ENCODE measurements at regions not wholly inside any gene's neighbourhood (a gene's known extent, or its start where the extent isn't known, plus 50 kb on each side); places are given as distances from the start of the nearest gene placed in this dataset.
"Not testable (repeated sequence)": the region's sequence is repeated elsewhere in the genome, so short reads cannot be mapped to it uniquely, and the experiment has no call there.

- not testable (repeated sequence) for H3K27ac ChIP-seq (ENCODE audit: low read depth in 2 of 2, low read length in 2 of 2); H3K4me3 ChIP-seq (ENCODE audit: low read length in 2 of 2); H3K4me1 ChIP-seq (ENCODE audit: control insufficient read depth in 2 of 2, insufficient read depth in 2 of 2, low read length in 2 of 2); H3K27me3 ChIP-seq (ENCODE audit: control insufficient read depth in 2 of 2, insufficient read depth in 2 of 2, low read length in 2 of 2); H3K9ac ChIP-seq (ENCODE audit: low read depth in 1 of 2, low read length in 2 of 2); H3K9me3 ChIP-seq (ENCODE audit: control insufficient read depth in 2 of 2, low read length in 2 of 2); H3K36me3 ChIP-seq (ENCODE audit: control insufficient read depth in 2 of 2, insufficient read depth in 2 of 2, low read length in 2 of 2)
These were observed 322.5 kb downstream of the SOX2 start for GRCh38 chr3:182034231-182034630.

GRCh38 chr3:182035324-182035723 is 323.6 kb downstream of the SOX2 start:
- H3K9me3 ChIP-seq (ENCODE audit: control insufficient read depth in 2 of 2, low read length in 2 of 2): no peaks in the 10 kb centered on the region
- no peaks in the 10 kb centered on the region for H3K27me3 ChIP-seq (ENCODE audit: control insufficient read depth in 2 of 2, insufficient read depth in 2 of 2, low read length in 2 of 2)
- H3K36me3 ChIP-seq (ENCODE audit: control insufficient read depth in 2 of 2, insufficient read depth in 2 of 2, low read length in 2 of 2): no peaks in the 10 kb centered on the region
- H3K4me3 ChIP-seq (ENCODE audit: low read length in 2 of 2): no peak overlapping the region
- H3K9ac ChIP-seq (ENCODE audit: low read depth in 1 of 2, low read length in 2 of 2): no peak overlapping the region
- no peaks in the 10 kb centered on the region for H3K4me1 ChIP-seq (ENCODE audit: control insufficient read depth in 2 of 2, insufficient read depth in 2 of 2, low read length in 2 of 2)
- H3K27ac ChIP-seq (ENCODE audit: low read depth in 2 of 2, low read length in 2 of 2): no peak overlapping the region

- Histone ChIP-seq H3K4me3 (ENCODE audit: low read length in 2 of 2) (no peak overlapping the region), H3K4me1 (ENCODE audit: control insufficient read depth in 2 of 2, insufficient read depth in 2 of 2, low read length in 2 of 2) (no peaks in the 10 kb centered on the region), H3K9ac (ENCODE audit: low read depth in 1 of 2, low read length in 2 of 2) (no peak overlapping the region), H3K9me3 (ENCODE audit: control insufficient read depth in 2 of 2, low read length in 2 of 2) (no peaks in the 10 kb centered on the region), H3K36me3 (ENCODE audit: control insufficient read depth in 2 of 2, insufficient read depth in 2 of 2, low read length in 2 of 2) (no peaks in the 10 kb centered on the region), H3K27me3 (ENCODE audit: control insufficient read depth in 2 of 2, insufficient read depth in 2 of 2, low read length in 2 of 2) (no peaks in the 10 kb centered on the region), H3K27ac (ENCODE audit: low read depth in 2 of 2, low read length in 2 of 2) (no peak overlapping the region)
These were observed 324.7 kb downstream of the SOX2 start for GRCh38 chr3:182036382-182036781.

- Histone ChIP-seq H3K9ac (ENCODE audit: low read depth in 1 of 2, low read length in 2 of 2) (no peak overlapping the region), H3K4me1 (ENCODE audit: control insufficient read depth in 2 of 2, insufficient read depth in 2 of 2, low read length in 2 of 2) (no peaks in the 10 kb centered on the region), H3K27ac (ENCODE audit: low read depth in 2 of 2, low read length in 2 of 2) (no peak overlapping the region), H3K27me3 (ENCODE audit: control insufficient read depth in 2 of 2, insufficient read depth in 2 of 2, low read length in 2 of 2) (no peaks in the 10 kb centered on the region), H3K36me3 (ENCODE audit: control insufficient read depth in 2 of 2, insufficient read depth in 2 of 2, low read length in 2 of 2) (no peaks in the 10 kb centered on the region), H3K9me3 (ENCODE audit: control insufficient read depth in 2 of 2, low read length in 2 of 2) (no peaks in the 10 kb centered on the region), H3K4me3 (ENCODE audit: low read length in 2 of 2) (no peak overlapping the region)
These were observed 330.1 kb downstream of the SOX2 start for GRCh38 chr3:182041668-182042291.

- Histone ChIP-seq H3K9ac (ENCODE audit: low read depth in 1 of 2, low read length in 2 of 2) (no peak overlapping the region), H3K27me3 (ENCODE audit: control insufficient read depth in 2 of 2, insufficient read depth in 2 of 2, low read length in 2 of 2) (no peaks in the 10 kb centered on the region), H3K36me3 (ENCODE audit: control insufficient read depth in 2 of 2, insufficient read depth in 2 of 2, low read length in 2 of 2) (no peaks in the 10 kb centered on the region), H3K4me3 (ENCODE audit: low read length in 2 of 2) (no peak overlapping the region), H3K4me1 (ENCODE audit: control insufficient read depth in 2 of 2, insufficient read depth in 2 of 2, low read length in 2 of 2) (no peaks in the 10 kb centered on the region), H3K9me3 (ENCODE audit: control insufficient read depth in 2 of 2, low read length in 2 of 2) (no peaks in the 10 kb centered on the region), H3K27ac (ENCODE audit: low read depth in 2 of 2, low read length in 2 of 2) (no peak overlapping the region)
These were observed 334.0 kb downstream of the SOX2 start for GRCh38 chr3:182045736-182046135.

- Histone ChIP-seq H3K27ac (ENCODE audit: low read depth in 2 of 2, low read length in 2 of 2) (no peak overlapping the region), H3K27me3 (ENCODE audit: control insufficient read depth in 2 of 2, insufficient read depth in 2 of 2, low read length in 2 of 2) (no peaks in the 10 kb centered on the region), H3K9me3 (ENCODE audit: control insufficient read depth in 2 of 2, low read length in 2 of 2) (no peaks in the 10 kb centered on the region), H3K4me3 (ENCODE audit: low read length in 2 of 2) (no peak overlapping the region), H3K9ac (ENCODE audit: low read depth in 1 of 2, low read length in 2 of 2) (no peak overlapping the region), H3K4me1 (ENCODE audit: control insufficient read depth in 2 of 2, insufficient read depth in 2 of 2, low read length in 2 of 2) (no peaks in the 10 kb centered on the region), H3K36me3 (ENCODE audit: control insufficient read depth in 2 of 2, insufficient read depth in 2 of 2, low read length in 2 of 2) (no peaks in the 10 kb centered on the region)
These were observed 334.5 kb downstream of the SOX2 start for GRCh38 chr3:182046166-182046764.

- no peaks in the 10 kb centered on the region for H3K27me3 ChIP-seq (ENCODE audit: control insufficient read depth in 2 of 2, insufficient read depth in 2 of 2, low read length in 2 of 2)
- H3K4me3 ChIP-seq (ENCODE audit: low read length in 2 of 2): no peak overlapping the region
- no peaks in the 10 kb centered on the region for H3K36me3 ChIP-seq (ENCODE audit: control insufficient read depth in 2 of 2, insufficient read depth in 2 of 2, low read length in 2 of 2)
- no peaks in the 10 kb centered on the region for H3K4me1 ChIP-seq (ENCODE audit: control insufficient read depth in 2 of 2, insufficient read depth in 2 of 2, low read length in 2 of 2)
- no peaks in the 10 kb centered on the region for H3K9me3 ChIP-seq (ENCODE audit: control insufficient read depth in 2 of 2, low read length in 2 of 2)
- H3K27ac ChIP-seq (ENCODE audit: low read depth in 2 of 2, low read length in 2 of 2): no peak overlapping the region
- H3K9ac ChIP-seq (ENCODE audit: low read depth in 1 of 2, low read length in 2 of 2): no peak overlapping the region
These were observed 339.2 kb downstream of the SOX2 start for GRCh38 chr3:182050932-182051331.

GRCh38 chr3:182052332-182052731 is 340.6 kb downstream of the SOX2 start:
- Histone ChIP-seq H3K27ac (ENCODE audit: low read depth in 2 of 2, low read length in 2 of 2) (no peak overlapping the region), H3K9ac (ENCODE audit: low read depth in 1 of 2, low read length in 2 of 2) (no peak overlapping the region), H3K36me3 (ENCODE audit: control insufficient read depth in 2 of 2, insufficient read depth in 2 of 2, low read length in 2 of 2) (no peaks in the 10 kb centered on the region), H3K4me1 (ENCODE audit: control insufficient read depth in 2 of 2, insufficient read depth in 2 of 2, low read length in 2 of 2) (no peaks in the 10 kb centered on the region), H3K27me3 (ENCODE audit: control insufficient read depth in 2 of 2, insufficient read depth in 2 of 2, low read length in 2 of 2) (no peaks in the 10 kb centered on the region), H3K4me3 (ENCODE audit: low read length in 2 of 2) (no peak overlapping the region), H3K9me3 (ENCODE audit: control insufficient read depth in 2 of 2, low read length in 2 of 2) (no peaks in the 10 kb centered on the region)

GRCh38 chr3:182052757-182053156 is 341.0 kb downstream of the SOX2 start:
- Histone ChIP-seq H3K36me3 (ENCODE audit: control insufficient read depth in 2 of 2, insufficient read depth in 2 of 2, low read length in 2 of 2) (no peaks in the 10 kb centered on the region), H3K4me3 (ENCODE audit: low read length in 2 of 2) (no peak overlapping the region), H3K27ac (ENCODE audit: low read depth in 2 of 2, low read length in 2 of 2) (no peak overlapping the region), H3K9ac (ENCODE audit: low read depth in 1 of 2, low read length in 2 of 2) (no peak overlapping the region), H3K9me3 (ENCODE audit: control insufficient read depth in 2 of 2, low read length in 2 of 2) (no peaks in the 10 kb centered on the region), H3K4me1 (ENCODE audit: control insufficient read depth in 2 of 2, insufficient read depth in 2 of 2, low read length in 2 of 2) (no peaks in the 10 kb centered on the region), H3K27me3 (ENCODE audit: control insufficient read depth in 2 of 2, insufficient read depth in 2 of 2, low read length in 2 of 2) (no peaks in the 10 kb centered on the region)

GRCh38 chr3:182058488-182058887 is 346.8 kb downstream of the SOX2 start:
- no peak overlapping the region for H3K27ac ChIP-seq (ENCODE audit: low read depth in 2 of 2, low read length in 2 of 2)
- H3K4me1 ChIP-seq (ENCODE audit: control insufficient read depth in 2 of 2, insufficient read depth in 2 of 2, low read length in 2 of 2): no peaks in the 10 kb centered on the region
- no peak overlapping the region for H3K9ac ChIP-seq (ENCODE audit: low read depth in 1 of 2, low read length in 2 of 2)
- no peaks in the 10 kb centered on the region for H3K36me3 ChIP-seq (ENCODE audit: control insufficient read depth in 2 of 2, insufficient read depth in 2 of 2, low read length in 2 of 2)
- H3K9me3 ChIP-seq (ENCODE audit: control insufficient read depth in 2 of 2, low read length in 2 of 2): no peaks in the 10 kb centered on the region
- H3K4me3 ChIP-seq (ENCODE audit: low read length in 2 of 2): no peak overlapping the region
- H3K27me3 ChIP-seq (ENCODE audit: control insufficient read depth in 2 of 2, insufficient read depth in 2 of 2, low read length in 2 of 2): no peaks in the 10 kb centered on the region
